CD4-positive, alpha-beta T cell treated with Interferon gamma for 1 hour (primary cell): ENCODE measurements at regions not wholly inside any gene's neighbourhood (a gene's known extent, or its start where the extent isn't known, plus 50 kb on each side); places are given as distances from the start of the nearest gene placed in this dataset.

ENCODE experiments used
- DNase-seq: peaks from one replicate; pipeline ENCODE4 v3.0.0-alpha.2; 2020

GRCh38 chr10:10313149-10313835 lies 704.4 kb upstream of the CELF2 start:
- no peak for DNase-seq

- DNase-seq: no peak
Measured at GRCh38 chr10:10314626-10315025, 703.0 kb upstream of the CELF2 start.

- no peak for DNase-seq
Measured at GRCh38 chr10:10315989-10316388, 701.7 kb upstream of the CELF2 start.

GRCh38 chr10:10317151-10317550 lies 700.5 kb upstream of the CELF2 start:
- DNase-seq: no peak

GRCh38 chr10:10318856-10319255 lies 698.8 kb upstream of the CELF2 start:
- DNase-seq: no peak

- DNase-seq: no peak
Measured at GRCh38 chr10:10320956-10321355, 696.7 kb upstream of the CELF2 start.

GRCh38 chr10:10326116-10326515 lies 691.6 kb upstream of the CELF2 start:
- no peak for DNase-seq

GRCh38 chr10:10327934-10328333 lies 689.7 kb upstream of the CELF2 start:
- DNase-seq: no peak

GRCh38 chr10:10330418-10330817 lies 687.3 kb upstream of the CELF2 start:
- DNase-seq: no peak

GRCh38 chr10:10332786-10333185 lies 684.9 kb upstream of the CELF2 start:
- DNase-seq: no peak

- no peak for DNase-seq
Measured at GRCh38 chr10:10333622-10334021, 684.0 kb upstream of the CELF2 start.

GRCh38 chr10:10338339-10338738 lies 679.3 kb upstream of the CELF2 start:
- no peak for DNase-seq

GRCh38 chr10:10346390-10347150 lies 671.1 kb upstream of the CELF2 start:
- no peak for DNase-seq

GRCh38 chr10:10350050-10350449 lies 667.6 kb upstream of the CELF2 start:
- no peak for DNase-seq

- no peak for DNase-seq
Measured at GRCh38 chr10:10351451-10351850, 666.2 kb upstream of the CELF2 start.

GRCh38 chr10:10353326-10353868 lies 664.3 kb upstream of the CELF2 start:
- DNase-seq: no peak

GRCh38 chr10:10359263-10359662 lies 658.4 kb upstream of the CELF2 start:
- DNase-seq: no peak

GRCh38 chr10:10361301-10361885 lies 656.3 kb upstream of the CELF2 start:
- no peak for DNase-seq

GRCh38 chr10:10362800-10363199 lies 654.9 kb upstream of the CELF2 start:
- DNase-seq: no peak

GRCh38 chr10:10363217-10363616 lies 654.5 kb upstream of the CELF2 start:
- no peak for DNase-seq

GRCh38 chr10:10364902-10365301 lies 652.8 kb upstream of the CELF2 start:
- DNase-seq: no peak

- no peak for DNase-seq
Measured at GRCh38 chr10:10365676-10366075, 652.0 kb upstream of the CELF2 start.

- DNase-seq: no peak
Measured at GRCh38 chr10:10366836-10367235, 650.8 kb upstream of the CELF2 start.

GRCh38 chr10:10367264-10367663 lies 650.4 kb upstream of the CELF2 start:
- no peak for DNase-seq
